ENCODE measurements at regions not wholly inside any gene's neighbourhood (a gene's known extent, or its start where the extent isn't known, plus 50 kb on each side); places are given as distances from the start of the nearest gene placed in this dataset.

DNA sequence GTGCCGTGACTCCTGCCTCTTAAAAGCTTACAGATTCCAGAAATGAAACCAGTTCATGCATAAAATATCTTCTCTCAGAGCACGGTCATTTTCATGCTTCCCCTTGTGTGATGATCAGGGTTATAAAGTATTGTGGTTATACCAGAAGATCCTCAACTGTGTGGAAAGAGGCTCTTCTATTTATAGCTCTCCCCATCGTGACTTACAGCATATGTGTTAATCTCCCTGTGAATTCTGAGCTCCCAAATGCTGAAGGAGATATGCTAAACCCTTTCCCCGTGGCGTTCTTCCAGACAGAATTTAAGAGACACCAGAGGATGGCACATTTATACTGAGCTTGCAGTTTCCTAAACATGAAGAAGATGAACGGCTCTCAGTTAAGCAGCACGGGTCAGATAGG, 158.8 kb downstream of the CDH26 start:
- H3K27me3 ChIP-seq (ENCODE audit: control insufficient read depth, insufficient read depth, low read length): peaks cover 8% of the 10 kb centered on the region
- no peaks in the 10 kb centered on the region for H3K4me1 ChIP-seq (ENCODE audit: control insufficient read depth, insufficient read depth, low read length)
- no peak overlapping the region for H3K9ac ChIP-seq (ENCODE audit: low read length)
- no peaks in the 10 kb centered on the region for H3K36me3 ChIP-seq (ENCODE audit: control insufficient read depth, insufficient read depth, low read length)
- H3K9me3 ChIP-seq (ENCODE audit: control insufficient read depth, low read length): no peaks in the 10 kb centered on the region
- no peak overlapping the region for H3K4me3 ChIP-seq (ENCODE audit: low read length)

DNA sequence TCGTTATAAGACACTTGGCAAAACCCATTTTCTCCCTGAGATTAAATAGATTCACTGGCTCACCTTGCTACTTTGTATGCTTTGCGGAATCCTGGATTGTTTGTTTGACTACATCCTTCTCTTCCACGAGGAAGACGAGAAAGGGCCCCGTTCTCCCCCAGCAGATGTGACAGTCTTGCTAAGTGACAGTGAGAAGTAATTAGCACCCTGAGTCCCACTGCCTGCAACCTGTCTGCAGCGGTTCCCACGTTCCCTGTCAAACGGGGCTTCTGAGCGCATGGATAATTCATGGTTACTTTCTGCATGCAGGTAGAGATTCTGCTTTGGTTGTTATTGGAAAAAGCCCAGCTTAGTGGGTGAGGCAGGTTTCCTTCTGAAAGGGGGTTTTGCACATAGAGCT, 163.7 kb downstream of the CDH26 start:
- H3K4me1 ChIP-seq (ENCODE audit: control insufficient read depth, insufficient read depth, low read length): no peaks in the 10 kb centered on the region
- no peak overlapping the region for H3K9ac ChIP-seq (ENCODE audit: low read length)
- no peaks in the 10 kb centered on the region for H3K36me3 ChIP-seq (ENCODE audit: control insufficient read depth, insufficient read depth, low read length)

DNA sequence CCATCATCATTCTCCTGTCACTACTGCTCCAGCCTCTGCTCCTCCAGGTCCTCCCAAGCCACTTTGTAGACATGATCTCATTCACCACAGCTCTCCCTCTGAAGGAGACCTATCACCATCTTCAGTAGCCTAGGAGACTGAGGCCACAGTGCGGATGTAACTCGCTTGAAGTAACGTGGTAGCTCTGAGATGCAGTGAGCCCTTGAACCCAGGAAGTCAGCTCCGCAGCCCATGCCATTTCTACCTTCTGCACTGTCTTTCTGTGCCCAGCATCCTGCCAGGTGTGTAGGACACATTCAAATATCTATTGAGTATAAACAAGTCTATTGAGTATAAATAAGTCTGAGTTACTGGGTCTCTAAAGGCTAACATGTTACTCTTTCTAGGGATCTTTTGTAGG, 164.4 kb downstream of the CDH26 start:
- no peak overlapping the region for H3K4me3 ChIP-seq (ENCODE audit: low read length)
- no peaks in the 10 kb centered on the region for H3K36me3 ChIP-seq (ENCODE audit: control insufficient read depth, insufficient read depth, low read length)
- peaks cover 15% of the 10 kb centered on the region for H3K27me3 ChIP-seq (ENCODE audit: control insufficient read depth, insufficient read depth, low read length)
- no peaks in the 10 kb centered on the region for H3K9me3 ChIP-seq (ENCODE audit: control insufficient read depth, low read length)
- H3K4me1 ChIP-seq (ENCODE audit: control insufficient read depth, insufficient read depth, low read length): no peaks in the 10 kb centered on the region
- H3K9ac ChIP-seq (ENCODE audit: low read length): no peak overlapping the region

More for the DNA sequence above, 163.7 kb downstream of the CDH26 start:
- H3K9me3 ChIP-seq (ENCODE audit: control insufficient read depth, low read length): no peaks in the 10 kb centered on the region
- H3K4me3 ChIP-seq (ENCODE audit: low read length): no peak overlapping the region
- H3K27me3 ChIP-seq (ENCODE audit: control insufficient read depth, insufficient read depth, low read length): peaks cover 15% of the 10 kb centered on the region

DNA sequence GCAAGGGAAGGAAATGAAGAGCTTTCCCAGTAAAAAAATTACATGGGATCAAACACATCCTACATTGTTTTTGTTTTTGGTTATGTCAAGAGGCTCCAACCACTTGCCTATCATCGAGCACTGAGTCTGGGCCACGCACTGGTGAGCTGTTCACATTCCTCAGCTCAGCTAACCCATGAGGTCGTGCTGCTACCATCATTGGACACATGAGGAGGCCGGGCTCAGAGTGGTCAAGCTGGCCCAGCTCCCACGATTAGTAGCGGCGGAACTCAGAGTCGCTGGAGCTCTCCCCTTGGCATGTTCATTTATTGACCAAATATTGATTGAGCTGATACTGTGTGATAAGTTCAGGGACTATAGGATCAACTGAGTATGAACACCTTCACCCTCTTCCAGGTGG, 164.9 kb downstream of the CDH26 start:
- Histone ChIP-seq H3K9me3 (ENCODE audit: control insufficient read depth, low read length) (no peaks in the 10 kb centered on the region), H3K4me3 (ENCODE audit: low read length) (no peak overlapping the region), H3K36me3 (ENCODE audit: control insufficient read depth, insufficient read depth, low read length) (no peaks in the 10 kb centered on the region), H3K4me1 (ENCODE audit: control insufficient read depth, insufficient read depth, low read length) (no peaks in the 10 kb centered on the region), H3K9ac (ENCODE audit: low read length) (no peak overlapping the region), H3K27me3 (ENCODE audit: control insufficient read depth, insufficient read depth, low read length) (peaks cover 13% of the 10 kb centered on the region)

GRCh38 chr20:60123652-60124051, 165.4 kb downstream of the CDH26 start:
- H3K27me3 ChIP-seq (ENCODE audit: control insufficient read depth, insufficient read depth, low read length): peaks cover 8% of the 10 kb centered on the region
- no peaks in the 10 kb centered on the region for H3K36me3 ChIP-seq (ENCODE audit: control insufficient read depth, insufficient read depth, low read length)
- no peaks in the 10 kb centered on the region for H3K9me3 ChIP-seq (ENCODE audit: control insufficient read depth, low read length)
- no peak overlapping the region for H3K4me3 ChIP-seq (ENCODE audit: low read length)
- no peaks in the 10 kb centered on the region for H3K4me1 ChIP-seq (ENCODE audit: control insufficient read depth, insufficient read depth, low read length)
- no peak overlapping the region for H3K9ac ChIP-seq (ENCODE audit: low read length)

DNA sequence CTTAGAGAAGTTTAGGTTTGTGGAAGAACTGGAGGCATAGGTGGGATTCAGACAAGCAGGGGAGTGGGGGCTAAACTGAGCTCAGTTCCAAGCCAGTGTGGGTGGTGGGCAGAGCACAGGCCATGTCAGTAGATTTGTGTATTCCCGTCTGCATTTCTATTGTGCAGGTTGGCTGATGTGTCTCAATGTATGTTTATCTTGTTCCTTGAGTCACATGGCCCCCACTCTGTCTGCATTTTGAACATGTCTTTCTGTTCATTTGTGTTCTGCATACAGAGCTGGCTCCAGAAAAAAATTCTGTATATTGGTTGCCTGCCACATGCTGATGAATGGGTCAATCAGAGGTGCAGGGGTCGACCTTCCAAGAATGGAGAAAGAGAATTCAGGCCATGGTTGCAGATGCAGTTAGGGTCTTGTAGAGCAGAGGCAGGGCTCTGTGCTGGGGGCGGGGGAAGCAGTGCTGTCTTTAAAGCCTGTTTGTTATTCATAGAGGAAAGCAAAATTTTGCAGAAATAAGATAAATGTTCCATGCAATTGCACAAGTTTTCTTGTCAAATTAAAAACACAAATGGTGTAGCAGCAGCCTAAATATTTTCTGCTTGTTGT, 166.7 kb downstream of the CDH26 start:
- no peaks in the 10 kb centered on the region for H3K4me1 ChIP-seq (ENCODE audit: control insufficient read depth, insufficient read depth, low read length)
- H3K9me3 ChIP-seq (ENCODE audit: control insufficient read depth, low read length): no peaks in the 10 kb centered on the region
- no peak overlapping the region for H3K9ac ChIP-seq (ENCODE audit: low read length)
- H3K36me3 ChIP-seq (ENCODE audit: control insufficient read depth, insufficient read depth, low read length): no peaks in the 10 kb centered on the region
- H3K4me3 ChIP-seq (ENCODE audit: low read length): no peak overlapping the region
- peaks cover 7% of the 10 kb centered on the region for H3K27me3 ChIP-seq (ENCODE audit: control insufficient read depth, insufficient read depth, low read length)

- no peaks in the 10 kb centered on the region for H3K4me1 ChIP-seq (ENCODE audit: control insufficient read depth, insufficient read depth, low read length)
- H3K4me3 ChIP-seq (ENCODE audit: low read length): no peak overlapping the region
- H3K27me3 ChIP-seq (ENCODE audit: control insufficient read depth, insufficient read depth, low read length): peaks cover 7% of the 10 kb centered on the region
- H3K9ac ChIP-seq (ENCODE audit: low read length): no peak overlapping the region
- H3K36me3 ChIP-seq (ENCODE audit: control insufficient read depth, insufficient read depth, low read length): no peaks in the 10 kb centered on the region
- no peaks in the 10 kb centered on the region for H3K9me3 ChIP-seq (ENCODE audit: control insufficient read depth, low read length)
Observed at GRCh38 chr20:60125513-60125912, 167.3 kb downstream of the CDH26 start.

- Histone ChIP-seq H3K27me3 (ENCODE audit: control insufficient read depth, insufficient read depth, low read length) (peaks cover 7% of the 10 kb centered on the region), H3K4me3 (ENCODE audit: low read length) (no peak overlapping the region), H3K9me3 (ENCODE audit: control insufficient read depth, low read length) (no peaks in the 10 kb centered on the region), H3K9ac (ENCODE audit: low read length) (no peak overlapping the region), H3K36me3 (ENCODE audit: control insufficient read depth, insufficient read depth, low read length) (no peaks in the 10 kb centered on the region), H3K4me1 (ENCODE audit: control insufficient read depth, insufficient read depth, low read length) (no peaks in the 10 kb centered on the region)
Observed at GRCh38 chr20:60126975-60127374, 168.8 kb downstream of the CDH26 start.

- Histone ChIP-seq H3K36me3 (ENCODE audit: control insufficient read depth, insufficient read depth, low read length) (no peaks in the 10 kb centered on the region), H3K9ac (ENCODE audit: low read length) (no peak overlapping the region), H3K4me3 (ENCODE audit: low read length) (no peak overlapping the region), H3K27me3 (ENCODE audit: control insufficient read depth, insufficient read depth, low read length) (no peaks in the 10 kb centered on the region), H3K4me1 (ENCODE audit: control insufficient read depth, insufficient read depth, low read length) (no peaks in the 10 kb centered on the region), H3K9me3 (ENCODE audit: control insufficient read depth, low read length) (no peaks in the 10 kb centered on the region)
Observed at GRCh38 chr20:60131375-60131774, 173.2 kb downstream of the CDH26 start.

GRCh38 chr20:60132162-60132826, 174.1 kb downstream of the CDH26 start:
- no peak overlapping the region for H3K9ac ChIP-seq (ENCODE audit: low read length)
- H3K4me1 ChIP-seq (ENCODE audit: control insufficient read depth, insufficient read depth, low read length): no peaks in the 10 kb centered on the region
- H3K27me3 ChIP-seq (ENCODE audit: control insufficient read depth, insufficient read depth, low read length): no peaks in the 10 kb centered on the region
- no peaks in the 10 kb centered on the region for H3K36me3 ChIP-seq (ENCODE audit: control insufficient read depth, insufficient read depth, low read length)
- no peak overlapping the region for H3K4me3 ChIP-seq (ENCODE audit: low read length)
- no peaks in the 10 kb centered on the region for H3K9me3 ChIP-seq (ENCODE audit: control insufficient read depth, low read length)

- Histone ChIP-seq H3K27me3 (ENCODE audit: control insufficient read depth, insufficient read depth, low read length) (no peaks in the 10 kb centered on the region), H3K4me3 (ENCODE audit: low read length) (no peak overlapping the region), H3K36me3 (ENCODE audit: control insufficient read depth, insufficient read depth, low read length) (no peaks in the 10 kb centered on the region), H3K4me1 (ENCODE audit: control insufficient read depth, insufficient read depth, low read length) (no peaks in the 10 kb centered on the region), H3K9me3 (ENCODE audit: control insufficient read depth, low read length) (no peaks in the 10 kb centered on the region), H3K9ac (ENCODE audit: low read length) (no peak overlapping the region)
Observed at GRCh38 chr20:60132827-60133670, 174.8 kb downstream of the CDH26 start.

DNA sequence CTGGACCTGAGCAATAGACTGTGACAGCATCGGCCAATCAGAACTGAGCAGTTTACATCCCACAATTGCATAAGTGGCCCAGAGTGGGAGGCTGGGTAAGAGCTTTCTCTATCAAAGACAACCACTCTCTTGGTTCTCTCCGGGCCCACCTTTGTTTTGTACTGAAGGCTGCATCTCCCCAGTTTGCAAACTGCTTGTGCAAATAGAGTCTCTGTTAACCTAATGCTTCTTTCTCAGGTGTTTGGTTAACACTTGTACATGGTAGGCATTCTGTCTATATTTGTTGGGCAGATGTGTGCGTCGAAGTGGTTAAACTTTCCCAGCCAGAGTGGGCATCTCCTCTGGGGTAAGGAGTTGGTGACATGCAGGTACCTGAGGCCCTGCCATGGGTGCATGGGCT, 177.1 kb downstream of the CDH26 start:
- no peaks in the 10 kb centered on the region for H3K4me1 ChIP-seq (ENCODE audit: control insufficient read depth, insufficient read depth, low read length)
- no peak overlapping the region for H3K9ac ChIP-seq (ENCODE audit: low read length)
- no peak overlapping the region for H3K4me3 ChIP-seq (ENCODE audit: low read length)

More for the DNA sequence above, 177.1 kb downstream of the CDH26 start:
- Histone ChIP-seq H3K27me3 (ENCODE audit: control insufficient read depth, insufficient read depth, low read length) (no peaks in the 10 kb centered on the region), H3K36me3 (ENCODE audit: control insufficient read depth, insufficient read depth, low read length) (no peaks in the 10 kb centered on the region), H3K9me3 (ENCODE audit: control insufficient read depth, low read length) (no peaks in the 10 kb centered on the region)
